ENCODE measurements at regions not wholly inside any gene's neighbourhood (a gene's known extent, or its start where the extent isn't known, plus 50 kb on each side); places are given as distances from the start of the nearest gene placed in this dataset.

GRCh38 chr3:28781053-28781452 lies 432.4 kb upstream of the AZI2 start:
- TF ChIP-seq CTCF (conservative IDR thresholded peaks at IDR 0.05 in 1 of 2, IDR thresholded peaks at IDR 0.05 in 1 of 2; ENCODE audit: low read depth in 1 of 2, low read length in 2 of 2) (no peak), EZH2 (IDR thresholded peaks at IDR 0.05; ENCODE audit: low read length, missing control alignments) (no peak)

Data from fibroblast of lung (primary cell).